ENCODE measurements at regions not wholly inside any gene's neighbourhood (a gene's known extent, or its start where the extent isn't known, plus 50 kb on each side); places are given as distances from the start of the nearest gene placed in this dataset.

DNA sequence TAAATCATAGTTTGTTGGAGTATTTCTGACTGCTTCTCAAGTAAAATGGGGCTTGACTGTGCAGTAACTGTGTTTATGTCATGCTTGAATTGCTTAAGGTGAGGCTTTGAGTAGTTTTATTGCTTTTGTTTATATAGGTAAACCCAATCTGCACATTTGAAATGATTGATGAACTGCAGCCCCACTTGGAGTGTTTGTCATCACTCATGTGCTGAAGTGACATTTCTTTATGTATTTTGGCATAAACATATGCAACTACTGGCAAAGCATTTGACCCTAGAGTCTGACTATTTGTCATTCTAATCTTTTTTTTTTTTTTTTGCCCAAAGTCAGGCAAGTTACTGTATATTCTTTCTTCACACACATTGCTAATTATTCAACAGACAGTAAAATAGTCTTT is 491.4 kb upstream of the POU3F2 start:
- TF ChIP-seq, protein P1, sequence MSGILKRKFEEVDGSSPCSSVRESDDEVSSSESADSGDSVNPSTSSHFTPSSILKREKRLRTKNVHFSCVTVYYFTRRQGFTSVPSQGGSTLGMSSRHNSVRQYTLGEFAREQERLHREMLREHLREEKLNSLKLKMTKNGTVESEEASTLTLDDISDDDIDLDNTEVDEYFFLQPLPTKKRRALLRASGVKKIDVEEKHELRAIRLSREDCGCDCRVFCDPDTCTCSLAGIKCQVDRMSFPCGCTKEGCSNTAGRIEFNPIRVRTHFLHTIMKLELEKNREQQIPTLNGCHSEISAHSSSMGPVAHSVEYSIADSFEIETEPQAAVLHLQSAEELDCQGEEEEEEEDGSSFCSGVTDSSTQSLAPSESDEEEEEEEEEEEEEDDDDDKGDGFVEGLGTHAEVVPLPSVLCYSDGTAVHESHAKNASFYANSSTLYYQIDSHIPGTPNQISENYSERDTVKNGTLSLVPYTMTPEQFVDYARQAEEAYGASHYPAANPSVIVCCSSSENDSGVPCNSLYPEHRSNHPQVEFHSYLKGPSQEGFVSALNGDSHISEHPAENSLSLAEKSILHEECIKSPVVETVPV (CRISPR knock-in tag; IDR thresholded peaks at IDR 0.05) = no peak
- TF ChIP-seq, protein P2, sequence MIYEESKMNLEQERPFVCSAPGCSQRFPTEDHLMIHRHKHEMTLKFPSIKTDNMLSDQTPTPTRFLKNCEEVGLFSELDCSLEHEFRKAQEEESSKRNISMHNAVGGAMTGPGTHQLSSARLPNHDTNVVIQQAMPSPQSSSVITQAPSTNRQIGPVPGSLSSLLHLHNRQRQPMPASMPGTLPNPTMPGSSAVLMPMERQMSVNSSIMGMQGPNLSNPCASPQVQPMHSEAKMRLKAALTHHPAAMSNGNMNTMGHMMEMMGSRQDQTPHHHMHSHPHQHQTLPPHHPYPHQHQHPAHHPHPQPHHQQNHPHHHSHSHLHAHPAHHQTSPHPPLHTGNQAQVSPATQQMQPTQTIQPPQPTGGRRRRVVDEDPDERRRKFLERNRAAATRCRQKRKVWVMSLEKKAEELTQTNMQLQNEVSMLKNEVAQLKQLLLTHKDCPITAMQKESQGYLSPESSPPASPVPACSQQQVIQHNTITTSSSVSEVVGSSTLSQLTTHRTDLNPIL (CRISPR knock-in tag; IDR thresholded peaks at IDR 0.05; ENCODE audit: low read depth) = no peak
- TF ChIP-seq RARB (CRISPR knock-in tag; IDR thresholded peaks at IDR 0.05) (no peak), ZC3H10 (CRISPR knock-in tag; IDR thresholded peaks at IDR 0.05) (no peak), ZFP30 (CRISPR knock-in tag; IDR thresholded peaks at IDR 0.05) (no peak), ZFP3 (CRISPR knock-in tag; IDR thresholded peaks at IDR 0.05) (no peak), PPARA (CRISPR knock-in tag; IDR thresholded peaks at IDR 0.05; ENCODE audit: borderline replicate concordance) (no peak), TCF4 (CRISPR knock-in tag; IDR thresholded peaks at IDR 0.05; ENCODE audit: borderline replicate concordance) (no peak), OSR1 (CRISPR knock-in tag; IDR thresholded peaks at IDR 0.05) (no peak)
- TF ChIP-seq, protein P3, sequence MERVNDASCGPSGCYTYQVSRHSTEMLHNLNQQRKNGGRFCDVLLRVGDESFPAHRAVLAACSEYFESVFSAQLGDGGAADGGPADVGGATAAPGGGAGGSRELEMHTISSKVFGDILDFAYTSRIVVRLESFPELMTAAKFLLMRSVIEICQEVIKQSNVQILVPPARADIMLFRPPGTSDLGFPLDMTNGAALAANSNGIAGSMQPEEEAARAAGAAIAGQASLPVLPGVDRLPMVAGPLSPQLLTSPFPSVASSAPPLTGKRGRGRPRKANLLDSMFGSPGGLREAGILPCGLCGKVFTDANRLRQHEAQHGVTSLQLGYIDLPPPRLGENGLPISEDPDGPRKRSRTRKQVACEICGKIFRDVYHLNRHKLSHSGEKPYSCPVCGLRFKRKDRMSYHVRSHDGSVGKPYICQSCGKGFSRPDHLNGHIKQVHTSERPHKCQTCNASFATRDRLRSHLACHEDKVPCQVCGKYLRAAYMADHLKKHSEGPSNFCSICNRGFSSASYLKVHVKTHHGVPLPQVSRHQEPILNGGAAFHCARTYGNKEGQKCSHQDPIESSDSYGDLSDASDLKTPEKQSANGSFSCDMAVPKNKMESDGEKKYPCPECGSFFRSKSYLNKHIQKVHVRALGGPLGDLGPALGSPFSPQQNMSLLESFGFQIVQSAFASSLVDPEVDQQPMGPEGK (CRISPR knock-in tag; IDR thresholded peaks at IDR 0.05; ENCODE audit: borderline replicate concordance) = no peak

All from SK-N-SH treated with all-trans-retinoic acid at 6 μM for 48 hours (cell line).